Sigmoid colon (tissue), 4 donors: ENCODE measurements at regions not wholly inside any gene's neighbourhood (a gene's known extent, or its start where the extent isn't known, plus 50 kb on each side); places are given as distances from the start of the nearest gene placed in this dataset.

Experiments used
- EP300 ChIP-seq, 4 donors: sonication (generic); formaldehyde crosslinking; IDR thresholded peaks; one replicate each; pipeline ENCODE4 v1.6.1; 2017; ENCODE audit warnings: antibody characterized with exemption in 4 of 4
- POLR2A ChIP-seq, 2 donors: fragments of 450-650 bp; IDR thresholded peaks; one replicate each; pipeline ENCODE4 v1.6.1; 2016; ENCODE audit warnings: antibody characterized with exemption in 2 of 2, mild to moderate bottlenecking in 2 of 2, moderate library complexity in 2 of 2
- TF ChIP-seq, protein P1 (sequence below), 4 experiments: fragments of 450-650 bp in 3 of 4; fragments of 200-600 bp in 1 of 4; IDR thresholded peaks; one replicate each; pipeline ENCODE4 v1.5.1; 2016 to 2019; ENCODE audit warnings: antibody characterized with exemption in 4 of 4, mild to moderate bottlenecking in 3 of 4, moderate library complexity in 2 of 4

GRCh38 chr2:226477221-226478108 lies 322.2 kb downstream of the IRS1 start:
- TF ChIP-seq POLR2A (IDR thresholded peaks at IDR 0.05) (no peak), EP300 (IDR thresholded peaks at IDR 0.05) (peak in 2 of 4 donors; percentile 21 to 62)
- TF ChIP-seq, protein P1, sequence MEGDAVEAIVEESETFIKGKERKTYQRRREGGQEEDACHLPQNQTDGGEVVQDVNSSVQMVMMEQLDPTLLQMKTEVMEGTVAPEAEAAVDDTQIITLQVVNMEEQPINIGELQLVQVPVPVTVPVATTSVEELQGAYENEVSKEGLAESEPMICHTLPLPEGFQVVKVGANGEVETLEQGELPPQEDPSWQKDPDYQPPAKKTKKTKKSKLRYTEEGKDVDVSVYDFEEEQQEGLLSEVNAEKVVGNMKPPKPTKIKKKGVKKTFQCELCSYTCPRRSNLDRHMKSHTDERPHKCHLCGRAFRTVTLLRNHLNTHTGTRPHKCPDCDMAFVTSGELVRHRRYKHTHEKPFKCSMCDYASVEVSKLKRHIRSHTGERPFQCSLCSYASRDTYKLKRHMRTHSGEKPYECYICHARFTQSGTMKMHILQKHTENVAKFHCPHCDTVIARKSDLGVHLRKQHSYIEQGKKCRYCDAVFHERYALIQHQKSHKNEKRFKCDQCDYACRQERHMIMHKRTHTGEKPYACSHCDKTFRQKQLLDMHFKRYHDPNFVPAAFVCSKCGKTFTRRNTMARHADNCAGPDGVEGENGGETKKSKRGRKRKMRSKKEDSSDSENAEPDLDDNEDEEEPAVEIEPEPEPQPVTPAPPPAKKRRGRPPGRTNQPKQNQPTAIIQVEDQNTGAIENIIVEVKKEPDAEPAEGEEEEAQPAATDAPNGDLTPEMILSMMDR (IDR thresholded peaks at IDR 0.05): no peak
